HUES6 (cell line): ENCODE measurements at regions not wholly inside any gene's neighbourhood (a gene's known extent, or its start where the extent isn't known, plus 50 kb on each side); places are given as distances from the start of the nearest gene placed in this dataset.

Experiments used
- H3K27ac ChIP-seq: 2 replicates; pipeline ENCODE4 v1.7.0; 2013; ENCODE audit warnings: low read depth, mild to moderate bottlenecking, low read length, inconsistent platforms
- H3K27me3 ChIP-seq: 2 replicates; pipeline ENCODE4 v1.6.1; 2013; ENCODE audit warnings: low read length; ENCODE audit not compliant: control insufficient read depth, insufficient read depth
- H3K36me3 ChIP-seq: 2 replicates; pipeline ENCODE4 v1.6.1; 2013; ENCODE audit warnings: low read length; ENCODE audit not compliant: control insufficient read depth, insufficient read depth
- H3K4me1 ChIP-seq: 2 replicates; pipeline ENCODE4 v1.6.1; 2013; ENCODE audit warnings: low read length; ENCODE audit not compliant: control insufficient read depth, insufficient read depth
- H3K4me3 ChIP-seq: 2 replicates; pipeline ENCODE4 v1.5.1; 2013; ENCODE audit warnings: low read depth, low read length
- H3K9ac ChIP-seq: one replicate; pipeline ENCODE4 v1.6.1; 2013; ENCODE audit warnings: mild to moderate bottlenecking, low read length
- H3K9me3 ChIP-seq: 2 replicates; pipeline ENCODE4 v1.6.1; 2013; ENCODE audit warnings: low read depth, low read length; ENCODE audit not compliant: control insufficient read depth, insufficient read depth

GRCh38 chr10:120336306-120336910 lies 120.6 kb upstream of the PLPP4 start:
- Histone ChIP-seq H3K9me3 (no peaks in the 10 kb centered on the region), H3K27ac (no peak overlapping the region), H3K27me3 (no peaks in the 10 kb centered on the region; the same call in 1 of the 2 replicates), H3K36me3 (no peaks in the 10 kb centered on the region), H3K4me1 (no peaks in the 10 kb centered on the region), H3K9ac (no peak overlapping the region), H3K4me3 (no peak overlapping the region)

GRCh38 chr10:120336911-120337540 lies 120.0 kb upstream of the PLPP4 start:
- no peak overlapping the region for H3K4me3 ChIP-seq
- no peaks in the 10 kb centered on the region for H3K36me3 ChIP-seq
- no peaks in the 10 kb centered on the region for H3K9me3 ChIP-seq
- no peak overlapping the region for H3K9ac ChIP-seq
- peaks cover 3% of the 10 kb centered on the region; the same call in 1 of the 2 replicates for H3K4me1 ChIP-seq
- no peaks in the 10 kb centered on the region; the same call in 1 of the 2 replicates for H3K27me3 ChIP-seq
- H3K27ac ChIP-seq, result no peak overlapping the region

GRCh38 chr10:120342115-120342714 lies 114.8 kb upstream of the PLPP4 start:
- Histone ChIP-seq H3K36me3 (no peaks in the 10 kb centered on the region), H3K4me3 (no peak overlapping the region), H3K27ac (no peak overlapping the region), H3K27me3 (no peaks in the 10 kb centered on the region), H3K4me1 (peaks cover 8% of the 10 kb centered on the region), H3K9ac (no peak overlapping the region), H3K9me3 (no peaks in the 10 kb centered on the region)

DNA sequence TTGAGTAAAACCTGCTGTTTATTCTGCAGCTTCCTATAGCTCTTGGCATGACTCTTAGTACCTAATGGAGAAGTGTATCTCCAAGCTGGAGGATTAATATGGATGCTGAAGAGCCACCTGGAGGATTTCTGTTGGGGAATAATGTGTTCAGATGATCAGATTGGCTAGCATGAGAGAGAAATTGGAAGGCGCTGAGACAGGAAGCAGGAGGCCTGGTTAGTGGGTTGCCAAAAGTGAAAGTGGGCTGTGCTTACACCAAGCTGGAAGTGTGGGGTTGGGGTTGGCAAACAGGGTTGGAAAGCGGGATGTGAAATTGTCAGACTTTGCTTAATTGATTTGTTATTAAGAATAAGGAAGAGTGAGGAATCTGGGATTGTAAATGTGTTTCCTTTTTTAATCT lies 111.8 kb upstream of the PLPP4 start:
- no peak overlapping the region for H3K4me3 ChIP-seq
- H3K36me3 ChIP-seq, result no peaks in the 10 kb centered on the region
- H3K27me3 ChIP-seq, result no peaks in the 10 kb centered on the region
- H3K4me1 ChIP-seq, result peaks cover 8% of the 10 kb centered on the region
- H3K9ac ChIP-seq, result no peak overlapping the region
- H3K27ac ChIP-seq, result no peak overlapping the region
- no peaks in the 10 kb centered on the region for H3K9me3 ChIP-seq

DNA sequence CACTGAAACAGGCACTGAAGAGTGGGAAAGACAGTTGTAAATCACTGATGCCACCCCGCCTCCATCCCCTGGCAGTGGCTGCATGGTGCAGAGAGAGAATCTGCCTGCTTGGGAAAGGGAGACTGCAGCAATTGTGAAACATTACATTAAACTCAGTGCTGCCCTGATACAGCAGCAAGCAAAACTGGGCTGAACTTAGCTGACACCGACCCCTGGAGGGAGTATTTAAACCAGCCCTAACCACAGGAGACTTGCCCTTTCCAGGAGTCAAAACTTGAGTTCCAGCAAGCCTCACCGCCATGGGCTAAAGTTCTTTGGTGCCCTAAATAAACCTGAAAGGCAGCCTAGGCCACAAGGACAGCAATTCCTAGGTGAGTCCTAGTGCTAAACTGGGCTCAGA lies 109.4 kb upstream of the PLPP4 start:
- Histone ChIP-seq H3K27ac (no peak overlapping the region), H3K36me3 (no peaks in the 10 kb centered on the region), H3K4me1 (no peaks in the 10 kb centered on the region), H3K9me3 (no peaks in the 10 kb centered on the region), H3K4me3 (no peak overlapping the region), H3K27me3 (no peaks in the 10 kb centered on the region), H3K9ac (no peak overlapping the region)

DNA sequence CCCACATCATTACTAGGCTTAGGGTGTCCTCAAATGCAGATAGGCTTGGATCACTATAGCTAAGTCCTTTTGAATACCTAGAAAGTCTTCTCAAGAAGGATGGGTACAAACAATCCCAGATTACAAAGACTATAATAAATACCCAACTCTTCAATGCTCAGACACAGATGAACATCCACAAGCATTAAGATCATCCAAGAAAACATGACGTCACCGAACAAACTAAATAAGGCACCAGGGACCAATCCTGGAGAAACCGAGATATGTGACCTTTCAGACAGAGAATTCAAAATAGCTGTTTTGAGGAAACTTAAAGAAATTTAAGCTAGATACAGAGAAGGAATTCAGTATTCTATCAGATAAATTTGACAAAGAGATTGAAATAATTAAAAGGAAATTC lies 108.0 kb upstream of the PLPP4 start:
- no peak overlapping the region for H3K27ac ChIP-seq
- H3K4me1 ChIP-seq, result no peaks in the 10 kb centered on the region
- H3K9me3 ChIP-seq, result no peaks in the 10 kb centered on the region
- H3K4me3 ChIP-seq, result no peak overlapping the region
- no peak overlapping the region for H3K9ac ChIP-seq
- no peaks in the 10 kb centered on the region for H3K36me3 ChIP-seq
- H3K27me3 ChIP-seq, result no peaks in the 10 kb centered on the region

GRCh38 chr10:120355425-120355824 lies 101.6 kb upstream of the PLPP4 start:
- Histone ChIP-seq H3K36me3 (no peaks in the 10 kb centered on the region), H3K27ac (no peak overlapping the region), H3K27me3 (no peaks in the 10 kb centered on the region), H3K9me3 (no peaks in the 10 kb centered on the region), H3K4me1 (no peaks in the 10 kb centered on the region), H3K4me3 (no peak overlapping the region), H3K9ac (no peak overlapping the region)

GRCh38 chr10:120360571-120360970 lies 96.5 kb upstream of the PLPP4 start:
- Histone ChIP-seq H3K4me3 (no peak overlapping the region), H3K4me1 (no peaks in the 10 kb centered on the region), H3K27ac (no peak overlapping the region), H3K36me3 (no peaks in the 10 kb centered on the region), H3K27me3 (no peaks in the 10 kb centered on the region), H3K9ac (no peak overlapping the region), H3K9me3 (no peaks in the 10 kb centered on the region)

GRCh38 chr10:120365872-120366271 lies 91.2 kb upstream of the PLPP4 start:
- Histone ChIP-seq H3K36me3 (no peaks in the 10 kb centered on the region), H3K27me3 (no peaks in the 10 kb centered on the region; the same call in 1 of the 2 replicates), H3K4me3 (no peak overlapping the region), H3K9ac (no peak overlapping the region), H3K4me1 (no peaks in the 10 kb centered on the region), H3K27ac (no peak overlapping the region), H3K9me3 (no peaks in the 10 kb centered on the region)

DNA sequence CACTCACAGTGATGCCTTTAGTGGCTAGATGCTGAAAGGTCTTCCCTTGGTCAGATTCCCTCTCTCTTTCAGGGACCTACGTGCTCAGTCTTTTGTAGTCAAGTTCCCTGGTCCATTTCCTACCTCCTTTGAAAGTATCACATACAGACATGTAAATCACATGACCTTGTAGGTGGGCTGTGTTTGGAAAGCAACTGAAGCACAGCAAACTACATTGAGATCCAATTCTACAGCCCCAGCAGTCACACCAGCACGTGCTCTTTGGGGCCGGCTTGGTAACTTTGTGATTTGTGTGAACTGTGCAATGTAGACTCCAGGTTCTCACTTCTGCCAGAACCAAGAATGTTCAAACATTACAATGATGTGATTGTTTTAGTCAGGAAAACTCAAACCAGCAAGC lies 89.7 kb upstream of the PLPP4 start:
- no peaks in the 10 kb centered on the region for H3K9me3 ChIP-seq
- H3K27me3 ChIP-seq, result no peaks in the 10 kb centered on the region; the same call in 1 of the 2 replicates
- no peak overlapping the region for H3K27ac ChIP-seq
- no peaks in the 10 kb centered on the region for H3K36me3 ChIP-seq
- no peak overlapping the region for H3K4me3 ChIP-seq
- no peak overlapping the region for H3K9ac ChIP-seq
- H3K4me1 ChIP-seq, result no peaks in the 10 kb centered on the region

DNA sequence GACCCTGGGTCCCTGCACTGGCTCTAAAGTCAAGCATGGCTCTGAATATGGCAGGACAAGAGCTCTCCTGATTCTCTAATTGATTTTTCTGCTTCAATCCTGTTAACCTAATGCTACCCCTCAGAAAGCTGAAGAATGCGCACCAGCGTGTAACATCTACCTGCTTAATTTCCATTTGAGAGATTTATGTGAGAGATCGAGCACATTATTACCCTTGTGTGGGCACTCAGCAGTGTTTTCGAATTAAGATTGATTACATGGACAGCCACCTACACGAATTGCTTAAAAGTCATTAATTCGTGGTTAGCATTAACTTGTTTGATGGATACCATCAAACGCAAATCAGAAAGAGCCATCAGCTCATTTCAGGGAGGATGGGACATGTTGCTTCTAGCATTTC lies 88.7 kb upstream of the PLPP4 start:
- Histone ChIP-seq H3K9ac (no peak overlapping the region), H3K36me3 (no peaks in the 10 kb centered on the region), H3K27me3 (no peaks in the 10 kb centered on the region; the same call in 1 of the 2 replicates), H3K4me3 (no peak overlapping the region), H3K4me1 (no peaks in the 10 kb centered on the region), H3K27ac (no peak overlapping the region), H3K9me3 (no peaks in the 10 kb centered on the region)
